ENCODE measurements at regions not wholly inside any gene's neighbourhood (a gene's known extent, or its start where the extent isn't known, plus 50 kb on each side); places are given as distances from the start of the nearest gene placed in this dataset.

DNA sequence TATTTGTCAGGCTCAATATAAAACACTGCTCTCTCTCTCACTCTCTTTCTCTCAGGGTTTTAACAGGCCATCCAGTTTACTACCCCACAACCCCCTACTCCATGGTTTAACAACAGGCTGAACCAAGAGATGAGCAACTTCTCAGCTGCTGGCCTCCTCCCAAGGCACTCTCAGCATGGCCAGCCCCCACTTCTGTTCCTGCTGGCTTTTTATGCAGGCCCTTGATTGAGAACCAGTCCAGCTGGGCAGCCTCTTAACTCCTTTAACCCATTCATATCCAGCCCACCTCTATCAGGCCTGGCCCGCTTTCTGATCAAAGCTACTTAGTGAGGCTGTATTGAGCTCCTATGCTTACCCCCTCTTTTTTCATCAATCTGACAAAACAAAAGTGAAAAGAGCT lies 346.8 kb upstream of the POU3F2 start:
- Histone ChIP-seq H3K79me2 (ENCODE audit: insufficient read depth) (no peaks in the 10 kb centered on the region), H3K9me3 (no peaks in the 10 kb centered on the region), H3K27ac (ENCODE audit: low read depth in 2 of 2, low read length in 1 of 2) (no peak overlapping the region), H3K4me2 (no peak overlapping the region), H2AFZ (ENCODE audit: low read depth) (no peak overlapping the region), H3K27me3 (ENCODE audit: insufficient read depth) (no peaks in the 10 kb centered on the region), H3K9me2 (no peaks in the 10 kb centered on the region), H3F3A (replicated peaks; ENCODE audit: insufficient read depth) (no peaks in the 10 kb centered on the region), H3K9ac (no peak overlapping the region), H4K20me1 (ENCODE audit: insufficient read depth) (no peaks in the 10 kb centered on the region), H3K4me3 (ENCODE audit: low read depth in 2 of 2, low read length in 1 of 2) (no peak overlapping the region), H3K4me1 (ENCODE audit: control insufficient read depth in 1 of 2, insufficient read depth in 2 of 2, low read depth in 1 of 2, low read length in 1 of 2) (peaks cover 0 to 2% of the 10 kb centered on the region in 2 experiments; a peak in 2 of 4 replicates), H3K36me3 (replicated peaks in 1 of 2; ENCODE audit: control insufficient read depth in 1 of 2, insufficient read depth in 2 of 2, low read length in 1 of 2) (no peaks in the 10 kb centered on the region)
- POLR2A ChIA-PET, result no interaction called here
- no peak for DNase-seq
- 50% methylated on average over 1 of the region's 1 CpG for WGBS (ENCODE audit: low lambda C conversion rate)
- no peak for TF ChIP-seq EZH2phosphoT487 (IDR thresholded peaks at IDR 0.05; ENCODE audit: borderline replicate concordance, low read depth)
- TF ChIP-seq NRF1 (IDR thresholded peaks at IDR 0.05; ENCODE audit: low read depth, low read length), result no peak
- TF ChIP-seq TAF1 (IDR thresholded peaks at IDR 0.05; ENCODE audit: borderline replicate concordance, low read depth, low read length), result no peak
- no peak for TF ChIP-seq CHD2 (IDR thresholded peaks at IDR 0.05; ENCODE audit: low read length, partially characterized antibody)
- TF ChIP-seq GABPA (IDR thresholded peaks at IDR 0.05; ENCODE audit: low read depth), result no peak
- no peak for TF ChIP-seq ZBTB33 (IDR thresholded peaks at IDR 0.05; ENCODE audit: borderline replicate concordance, low read depth)
- no peak for TF ChIP-seq MEF2A (IDR thresholded peaks at IDR 0.05; ENCODE audit: borderline replicate concordance, low read depth)
- TF ChIP-seq, protein P1, sequence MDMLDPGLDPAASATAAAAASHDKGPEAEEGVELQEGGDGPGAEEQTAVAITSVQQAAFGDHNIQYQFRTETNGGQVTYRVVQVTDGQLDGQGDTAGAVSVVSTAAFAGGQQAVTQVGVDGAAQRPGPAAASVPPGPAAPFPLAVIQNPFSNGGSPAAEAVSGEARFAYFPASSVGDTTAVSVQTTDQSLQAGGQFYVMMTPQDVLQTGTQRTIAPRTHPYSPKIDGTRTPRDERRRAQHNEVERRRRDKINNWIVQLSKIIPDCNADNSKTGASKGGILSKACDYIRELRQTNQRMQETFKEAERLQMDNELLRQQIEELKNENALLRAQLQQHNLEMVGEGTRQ (IDR thresholded peaks at IDR 0.05; ENCODE audit: borderline replicate concordance, low read depth, low read length), result no peak
- no peak for TF ChIP-seq YY1 (IDR thresholded peaks at IDR 0.05; ENCODE audit: low read depth)
- no peak for TF ChIP-seq IRF3 (IDR thresholded peaks at IDR 0.05; ENCODE audit: low read depth, low read length)
- no peak for TF ChIP-seq EP300 (IDR thresholded peaks at IDR 0.05; ENCODE audit: borderline replicate concordance in 1 of 2, low read depth in 1 of 2, low read length in 1 of 2)
- no peak for TF ChIP-seq FOXM1 (IDR thresholded peaks at IDR 0.05; ENCODE audit: low read depth)
- TF ChIP-seq, protein P2, sequence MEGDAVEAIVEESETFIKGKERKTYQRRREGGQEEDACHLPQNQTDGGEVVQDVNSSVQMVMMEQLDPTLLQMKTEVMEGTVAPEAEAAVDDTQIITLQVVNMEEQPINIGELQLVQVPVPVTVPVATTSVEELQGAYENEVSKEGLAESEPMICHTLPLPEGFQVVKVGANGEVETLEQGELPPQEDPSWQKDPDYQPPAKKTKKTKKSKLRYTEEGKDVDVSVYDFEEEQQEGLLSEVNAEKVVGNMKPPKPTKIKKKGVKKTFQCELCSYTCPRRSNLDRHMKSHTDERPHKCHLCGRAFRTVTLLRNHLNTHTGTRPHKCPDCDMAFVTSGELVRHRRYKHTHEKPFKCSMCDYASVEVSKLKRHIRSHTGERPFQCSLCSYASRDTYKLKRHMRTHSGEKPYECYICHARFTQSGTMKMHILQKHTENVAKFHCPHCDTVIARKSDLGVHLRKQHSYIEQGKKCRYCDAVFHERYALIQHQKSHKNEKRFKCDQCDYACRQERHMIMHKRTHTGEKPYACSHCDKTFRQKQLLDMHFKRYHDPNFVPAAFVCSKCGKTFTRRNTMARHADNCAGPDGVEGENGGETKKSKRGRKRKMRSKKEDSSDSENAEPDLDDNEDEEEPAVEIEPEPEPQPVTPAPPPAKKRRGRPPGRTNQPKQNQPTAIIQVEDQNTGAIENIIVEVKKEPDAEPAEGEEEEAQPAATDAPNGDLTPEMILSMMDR (IDR thresholded peaks at IDR 0.05), result no peak
- TF ChIP-seq SIN3A (IDR thresholded peaks at IDR 0.05; ENCODE audit: borderline replicate concordance, low read depth, low read length), result no peak
- CTCF ChIA-PET, result interaction anchor here (0.8 kb wide), 1 partner anchor 1420 kb away, joined by 3 read pairs; no protein-coding TSS in a partner anchor
